GM23338 (cell line): ENCODE measurements at regions not wholly inside any gene's neighbourhood (a gene's known extent, or its start where the extent isn't known, plus 50 kb on each side); places are given as distances from the start of the nearest gene placed in this dataset.
"Not testable (repeated sequence)": the region's sequence is repeated elsewhere in the genome, so short reads cannot be mapped to it uniquely, and the experiment has no call there.

ENCODE experiments used
- ATAC-seq: fragments of 200-7000 bp; cut with Tn5 transposase; 3 replicates; pipeline ENCODE4 v1.9.1; 2020
- DNase-seq: peaks from one replicate; pipeline ENCODE4 v3.0.0-alpha.2; 2015; ENCODE audit warnings: low spot score
- H2AFZ ChIP-seq: fragments of 200-600 bp; sonication (generic); 2 replicates; pipeline ENCODE4 v1.8.0; 2016; ENCODE audit warnings: antibody characterized with exemption, mild to moderate bottlenecking, moderate library complexity
- H3F3A ChIP-seq: fragments of 200-600 bp; sonication (generic); replicated peaks from 2 replicates; pipeline ENCODE4 v1.8.0; 2017; ENCODE audit warnings: antibody characterized with exemption, mixed run types, low read depth
- H3K27ac ChIP-seq: fragments of 200-600 bp; sonication (generic); 2 replicates; pipeline ENCODE4 v1.6.1; 2016; ENCODE audit warnings: low read depth
- H3K27me3 ChIP-seq: fragments of 200-600 bp; sonication (generic); 2 replicates; pipeline ENCODE4 v1.8.0; 2016; ENCODE audit warnings: mild to moderate bottlenecking, mixed run types, moderate library complexity; ENCODE audit not compliant: insufficient read depth
- H3K36me3 ChIP-seq: fragments of 200-600 bp; sonication (generic); 2 replicates; pipeline ENCODE4 v1.8.0; 2016; ENCODE audit warnings: mild to moderate bottlenecking; ENCODE audit not compliant: insufficient read depth
- H3K4me1 ChIP-seq: fragments of 200-600 bp; sonication (generic); 2 replicates; pipeline ENCODE4 v1.8.0; 2016; ENCODE audit warnings: mild to moderate bottlenecking, moderate library complexity; ENCODE audit not compliant: insufficient read depth
- H3K4me2 ChIP-seq: fragments of 200-600 bp; sonication (generic); 2 replicates; pipeline ENCODE4 v1.7.1; 2017; ENCODE audit warnings: mixed run types
- H3K4me3 ChIP-seq: fragments of 200-600 bp; sonication (generic); 2 replicates; pipeline ENCODE4 v1.6.1; 2016; ENCODE audit warnings: mixed run types
- H3K79me2 ChIP-seq: fragments of 200-600 bp; sonication (generic); replicated peaks from 2 replicates; pipeline ENCODE4 v1.8.0; 2017; ENCODE audit warnings: mild to moderate bottlenecking; ENCODE audit not compliant: insufficient read depth
- H3K9me2 ChIP-seq: fragments of 200-600 bp; sonication (generic); 2 replicates; pipeline ENCODE4 v1.8.0; 2017; ENCODE audit not compliant: insufficient read depth
- H4K20me1 ChIP-seq: fragments of 200-600 bp; sonication (generic); replicated peaks from 2 replicates; pipeline ENCODE4 v1.8.0; 2017; ENCODE audit warnings: mild to moderate bottlenecking; ENCODE audit not compliant: insufficient read depth
- H3K27ac Mint-ChIP-seq: 2 replicates; pipeline ENCODE4 v1.8.0; 2020; ENCODE audit warnings: inconsistent platforms, mild to moderate bottlenecking, moderate library complexity, mixed read lengths
- H3K27me3 Mint-ChIP-seq: 3 replicates; pipeline ENCODE4 v1.8.0; 2022; ENCODE audit warnings: low read depth, mild to moderate bottlenecking, moderate library complexity, mixed read lengths, inconsistent platforms; ENCODE audit not compliant: insufficient read depth, poor library complexity
- H3K36me3 Mint-ChIP-seq: 3 replicates; pipeline ENCODE4 v1.8.0; 2021; ENCODE audit warnings: low read depth, mild to moderate bottlenecking, inconsistent platforms, moderate library complexity, mixed read lengths
- H3K4me1 Mint-ChIP-seq: 3 replicates; pipeline ENCODE4 v1.8.0; 2020; ENCODE audit warnings: mild to moderate bottlenecking, inconsistent platforms, mixed read lengths
- H3K4me3 Mint-ChIP-seq: 3 replicates; pipeline ENCODE4 v1.8.0; 2021; ENCODE audit warnings: moderate library complexity, mild to moderate bottlenecking, inconsistent platforms, mixed read lengths
- H3K9me3 Mint-ChIP-seq: 3 replicates; pipeline ENCODE4 v1.8.0; 2020; ENCODE audit warnings: moderate library complexity, mild to moderate bottlenecking, inconsistent platforms, mixed read lengths
- ETS1 ChIP-seq: IDR thresholded peaks from 2 replicates; pipeline ENCODE4 v1.6.1; 2016; ENCODE audit warnings: antibody characterized with exemption
- EZH2 ChIP-seq: fragments of 200-600 bp; sonication (generic); IDR thresholded peaks from one replicate; pipeline ENCODE4 v1.8.0; 2017; ENCODE audit warnings: antibody characterized with exemption, mild to moderate bottlenecking, low read depth; ENCODE audit not compliant: unreplicated experiment
- JUNB ChIP-seq: IDR thresholded peaks from one replicate; pipeline ENCODE4 v1.6.1; 2016; ENCODE audit warnings: antibody characterized with exemption; ENCODE audit not compliant: unreplicated experiment
- ZNF114 ChIP-seq: fragments of 250-450 bp; sonication (Bioruptor Pico); IDR thresholded peaks from 2 replicates; pipeline ENCODE4 v1.5.0; 2020; ENCODE audit warnings: mild to moderate bottlenecking, moderate library complexity
- ZNF331 ChIP-seq: fragments of 250-450 bp; sonication (Bioruptor Pico); IDR thresholded peaks from 2 replicates; pipeline ENCODE4 v1.5.0; 2020; ENCODE audit warnings: low read depth, mild to moderate bottlenecking, moderate library complexity
- TF ChIP-seq, protein P1 (sequence below): fragments of 250-450 bp; sonication (Bioruptor Pico); IDR thresholded peaks from 2 replicates; pipeline ENCODE4 v1.5.0; 2020; ENCODE audit warnings: mild to moderate bottlenecking, moderate library complexity
- TF ChIP-seq, protein P2 (sequence below), 2 experiments: fragments of 200-600 bp in 1 of 2; sonication (generic) in 1 of 2; conservative IDR thresholded peaks; 2 replicates each; pipeline versions ENCODE4 v1.5.1 to v1.6.1; 2016 to 2017; ENCODE audit warnings: antibody characterized with exemption in 2 of 2, low read depth in 2 of 2, mild to moderate bottlenecking in 2 of 2, moderate library complexity in 1 of 2
- TF ChIP-seq, protein P3 (sequence below): IDR thresholded peaks from one replicate; pipeline ENCODE4 v1.6.1; 2018; ENCODE audit warnings: antibody characterized with exemption; ENCODE audit not compliant: unreplicated experiment

DNA sequence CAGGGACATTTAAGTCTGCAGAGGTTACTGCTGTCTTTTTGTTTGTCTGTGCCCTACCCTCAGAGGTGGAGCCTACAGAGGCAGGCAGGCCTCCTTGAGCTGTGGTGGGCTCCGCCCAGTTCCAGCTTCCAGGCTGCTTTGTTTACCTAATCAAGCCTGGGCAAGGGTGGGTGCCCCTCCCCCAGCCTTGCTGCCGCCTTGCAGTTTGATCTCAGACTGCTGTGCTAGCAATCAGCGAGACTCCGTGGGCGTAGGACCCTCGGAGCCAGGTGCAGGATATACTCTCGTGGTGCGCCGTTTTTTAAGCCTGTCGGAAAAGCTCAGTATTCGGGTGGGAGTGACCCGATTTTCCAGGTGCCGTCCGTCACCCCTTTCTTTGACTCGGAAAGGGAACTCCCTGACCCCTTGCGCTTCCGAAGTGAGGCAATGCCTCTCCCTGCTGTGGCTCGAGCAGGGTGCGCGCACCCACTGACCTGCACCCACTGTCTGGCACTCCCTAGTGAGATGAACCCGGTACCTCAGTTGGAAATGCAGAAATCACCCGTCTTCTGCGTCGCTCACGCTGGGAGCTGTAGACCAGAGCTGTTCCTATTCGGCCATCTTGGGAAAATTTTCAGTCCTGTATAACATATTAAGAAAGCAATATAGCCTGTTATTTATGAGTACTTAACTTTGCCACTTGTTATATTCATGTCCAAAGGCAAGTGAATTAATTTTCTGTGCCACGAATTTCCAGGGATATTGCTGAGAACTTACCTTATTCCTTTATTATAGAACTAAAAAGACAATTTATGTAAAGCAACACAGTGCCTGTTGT, 485.1 kb upstream of the GRIN3A start:
- DNase-seq = peak; percentile 3
- not testable (repeated sequence) for H4K20me1 ChIP-seq, H3K4me2 ChIP-seq, H3K27ac ChIP-seq, H3K4me1 Mint-ChIP-seq, H3K4me1 ChIP-seq, H3K27me3 ChIP-seq, H3K36me3 ChIP-seq, H3K27me3 Mint-ChIP-seq, H3K79me2 ChIP-seq, ATAC-seq, H3K9me2 ChIP-seq, H3K4me3 Mint-ChIP-seq, H3K36me3 Mint-ChIP-seq, H3K27ac Mint-ChIP-seq, H3F3A ChIP-seq, H2AFZ ChIP-seq
- H3K9me3 Mint-ChIP-seq = peaks cover 58% of the 10 kb centered on the region
- H3K4me3 ChIP-seq = peak overlapping the region; percentile 41; the same call in 1 of the 2 replicates

GRCh38 chr9:102209176-102209575, 470.7 kb upstream of the GRIN3A start:
- ATAC-seq (no peak), DNase-seq (no peak)
- no peak overlapping the region for H3K27ac Mint-ChIP-seq
- peaks cover 6% of the 10 kb centered on the region; the same call in 1 of the 3 replicates for H3K36me3 Mint-ChIP-seq
- Histone ChIP-seq H3F3A (no peaks in the 10 kb centered on the region), H3K4me2 (no peak overlapping the region), H3K4me1 (no peaks in the 10 kb centered on the region), H3K4me3 (no peak overlapping the region), H3K9me2 (no peaks in the 10 kb centered on the region), H3K27me3 (no peaks in the 10 kb centered on the region), H2AFZ (no peak overlapping the region), H3K79me2 (no peaks in the 10 kb centered on the region), H4K20me1 (no peaks in the 10 kb centered on the region), H3K27ac (no peak overlapping the region), H3K36me3 (peaks cover 9% of the 10 kb centered on the region; the same call in 1 of the 2 replicates)
- H3K4me1 Mint-ChIP-seq = no peaks in the 10 kb centered on the region
- H3K9me3 Mint-ChIP-seq = peaks cover 75% of the 10 kb centered on the region
- no peak overlapping the region for H3K4me3 Mint-ChIP-seq
- H3K27me3 Mint-ChIP-seq = no peaks in the 10 kb centered on the region
- TF ChIP-seq ZNF331 (no peak), ZNF114 (CRISPR knock-in tag) (no peak), JUNB (no peak), EZH2 (no peak), ETS1 (no peak)
- TF ChIP-seq, protein P1, sequence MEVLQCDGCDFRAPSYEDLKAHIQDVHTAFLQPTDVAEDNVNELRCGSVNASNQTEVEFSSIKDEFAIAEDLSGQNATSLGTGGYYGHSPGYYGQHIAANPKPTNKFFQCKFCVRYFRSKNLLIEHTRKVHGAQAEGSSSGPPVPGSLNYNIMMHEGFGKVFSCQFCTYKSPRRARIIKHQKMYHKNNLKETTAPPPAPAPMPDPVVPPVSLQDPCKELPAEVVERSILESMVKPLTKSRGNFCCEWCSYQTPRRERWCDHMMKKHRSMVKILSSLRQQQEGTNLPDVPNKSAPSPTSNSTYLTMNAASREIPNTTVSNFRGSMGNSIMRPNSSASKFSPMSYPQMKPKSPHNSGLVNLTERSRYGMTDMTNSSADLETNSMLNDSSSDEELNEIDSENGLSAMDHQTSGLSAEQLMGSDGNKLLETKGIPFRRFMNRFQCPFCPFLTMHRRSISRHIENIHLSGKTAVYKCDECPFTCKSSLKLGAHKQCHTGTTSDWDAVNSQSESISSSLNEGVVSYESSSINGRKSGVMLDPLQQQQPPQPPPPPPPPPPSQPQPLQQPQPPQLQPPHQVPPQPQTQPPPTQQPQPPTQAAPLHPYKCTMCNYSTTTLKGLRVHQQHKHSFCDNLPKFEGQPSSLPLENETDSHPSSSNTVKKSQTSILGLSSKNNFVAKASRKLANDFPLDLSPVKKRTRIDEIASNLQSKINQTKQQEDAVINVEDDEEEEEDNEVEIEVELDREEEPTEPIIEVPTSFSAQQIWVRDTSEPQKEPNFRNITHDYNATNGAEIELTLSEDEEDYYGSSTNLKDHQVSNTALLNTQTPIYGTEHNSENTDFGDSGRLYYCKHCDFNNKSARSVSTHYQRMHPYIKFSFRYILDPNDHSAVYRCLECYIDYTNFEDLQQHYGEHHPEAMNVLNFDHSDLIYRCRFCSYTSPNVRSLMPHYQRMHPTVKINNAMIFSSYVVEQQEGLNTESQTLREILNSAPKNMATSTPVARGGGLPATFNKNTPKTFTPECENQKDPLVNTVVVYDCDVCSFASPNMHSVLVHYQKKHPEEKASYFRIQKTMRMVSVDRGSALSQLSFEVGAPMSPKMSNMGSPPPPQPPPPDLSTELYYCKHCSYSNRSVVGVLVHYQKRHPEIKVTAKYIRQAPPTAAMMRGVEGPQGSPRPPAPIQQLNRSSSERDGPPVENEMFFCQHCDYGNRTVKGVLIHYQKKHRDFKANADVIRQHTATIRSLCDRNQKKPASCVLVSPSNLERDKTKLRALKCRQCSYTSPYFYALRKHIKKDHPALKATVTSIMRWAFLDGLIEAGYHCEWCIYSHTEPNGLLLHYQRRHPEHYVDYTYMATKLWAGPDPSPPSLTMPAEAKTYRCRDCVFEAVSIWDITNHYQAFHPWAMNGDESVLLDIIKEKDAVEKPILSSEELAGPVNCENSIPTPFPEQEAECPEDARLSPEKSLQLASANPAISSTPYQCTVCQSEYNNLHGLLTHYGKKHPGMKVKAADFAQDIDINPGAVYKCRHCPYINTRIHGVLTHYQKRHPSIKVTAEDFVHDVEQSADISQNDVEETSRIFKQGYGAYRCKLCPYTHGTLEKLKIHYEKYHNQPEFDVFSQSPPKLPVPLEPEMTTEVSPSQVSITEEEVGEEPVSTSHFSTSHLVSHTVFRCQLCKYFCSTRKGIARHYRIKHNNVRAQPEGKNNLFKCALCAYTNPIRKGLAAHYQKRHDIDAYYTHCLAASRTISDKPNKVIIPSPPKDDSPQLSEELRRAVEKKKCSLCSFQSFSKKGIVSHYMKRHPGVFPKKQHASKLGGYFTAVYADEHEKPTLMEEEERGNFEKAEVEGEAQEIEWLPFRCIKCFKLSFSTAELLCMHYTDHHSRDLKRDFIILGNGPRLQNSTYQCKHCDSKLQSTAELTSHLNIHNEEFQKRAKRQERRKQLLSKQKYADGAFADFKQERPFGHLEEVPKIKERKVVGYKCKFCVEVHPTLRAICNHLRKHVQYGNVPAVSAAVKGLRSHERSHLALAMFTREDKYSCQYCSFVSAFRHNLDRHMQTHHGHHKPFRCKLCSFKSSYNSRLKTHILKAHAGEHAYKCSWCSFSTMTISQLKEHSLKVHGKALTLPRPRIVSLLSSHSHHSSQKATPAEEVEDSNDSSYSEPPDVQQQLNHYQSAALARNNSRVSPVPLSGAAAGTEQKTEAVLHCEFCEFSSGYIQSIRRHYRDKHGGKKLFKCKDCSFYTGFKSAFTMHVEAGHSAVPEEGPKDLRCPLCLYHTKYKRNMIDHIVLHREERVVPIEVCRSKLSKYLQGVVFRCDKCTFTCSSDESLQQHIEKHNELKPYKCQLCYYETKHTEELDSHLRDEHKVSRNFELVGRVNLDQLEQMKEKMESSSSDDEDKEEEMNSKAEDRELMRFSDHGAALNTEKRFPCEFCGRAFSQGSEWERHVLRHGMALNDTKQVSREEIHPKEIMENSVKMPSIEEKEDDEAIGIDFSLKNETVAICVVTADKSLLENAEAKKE = no peak
- TF ChIP-seq, protein P2, sequence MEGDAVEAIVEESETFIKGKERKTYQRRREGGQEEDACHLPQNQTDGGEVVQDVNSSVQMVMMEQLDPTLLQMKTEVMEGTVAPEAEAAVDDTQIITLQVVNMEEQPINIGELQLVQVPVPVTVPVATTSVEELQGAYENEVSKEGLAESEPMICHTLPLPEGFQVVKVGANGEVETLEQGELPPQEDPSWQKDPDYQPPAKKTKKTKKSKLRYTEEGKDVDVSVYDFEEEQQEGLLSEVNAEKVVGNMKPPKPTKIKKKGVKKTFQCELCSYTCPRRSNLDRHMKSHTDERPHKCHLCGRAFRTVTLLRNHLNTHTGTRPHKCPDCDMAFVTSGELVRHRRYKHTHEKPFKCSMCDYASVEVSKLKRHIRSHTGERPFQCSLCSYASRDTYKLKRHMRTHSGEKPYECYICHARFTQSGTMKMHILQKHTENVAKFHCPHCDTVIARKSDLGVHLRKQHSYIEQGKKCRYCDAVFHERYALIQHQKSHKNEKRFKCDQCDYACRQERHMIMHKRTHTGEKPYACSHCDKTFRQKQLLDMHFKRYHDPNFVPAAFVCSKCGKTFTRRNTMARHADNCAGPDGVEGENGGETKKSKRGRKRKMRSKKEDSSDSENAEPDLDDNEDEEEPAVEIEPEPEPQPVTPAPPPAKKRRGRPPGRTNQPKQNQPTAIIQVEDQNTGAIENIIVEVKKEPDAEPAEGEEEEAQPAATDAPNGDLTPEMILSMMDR (conservative IDR thresholded peaks at IDR 0.05; ENCODE audit: low read depth in 2 of 2) = no peak
- TF ChIP-seq, protein P3, sequence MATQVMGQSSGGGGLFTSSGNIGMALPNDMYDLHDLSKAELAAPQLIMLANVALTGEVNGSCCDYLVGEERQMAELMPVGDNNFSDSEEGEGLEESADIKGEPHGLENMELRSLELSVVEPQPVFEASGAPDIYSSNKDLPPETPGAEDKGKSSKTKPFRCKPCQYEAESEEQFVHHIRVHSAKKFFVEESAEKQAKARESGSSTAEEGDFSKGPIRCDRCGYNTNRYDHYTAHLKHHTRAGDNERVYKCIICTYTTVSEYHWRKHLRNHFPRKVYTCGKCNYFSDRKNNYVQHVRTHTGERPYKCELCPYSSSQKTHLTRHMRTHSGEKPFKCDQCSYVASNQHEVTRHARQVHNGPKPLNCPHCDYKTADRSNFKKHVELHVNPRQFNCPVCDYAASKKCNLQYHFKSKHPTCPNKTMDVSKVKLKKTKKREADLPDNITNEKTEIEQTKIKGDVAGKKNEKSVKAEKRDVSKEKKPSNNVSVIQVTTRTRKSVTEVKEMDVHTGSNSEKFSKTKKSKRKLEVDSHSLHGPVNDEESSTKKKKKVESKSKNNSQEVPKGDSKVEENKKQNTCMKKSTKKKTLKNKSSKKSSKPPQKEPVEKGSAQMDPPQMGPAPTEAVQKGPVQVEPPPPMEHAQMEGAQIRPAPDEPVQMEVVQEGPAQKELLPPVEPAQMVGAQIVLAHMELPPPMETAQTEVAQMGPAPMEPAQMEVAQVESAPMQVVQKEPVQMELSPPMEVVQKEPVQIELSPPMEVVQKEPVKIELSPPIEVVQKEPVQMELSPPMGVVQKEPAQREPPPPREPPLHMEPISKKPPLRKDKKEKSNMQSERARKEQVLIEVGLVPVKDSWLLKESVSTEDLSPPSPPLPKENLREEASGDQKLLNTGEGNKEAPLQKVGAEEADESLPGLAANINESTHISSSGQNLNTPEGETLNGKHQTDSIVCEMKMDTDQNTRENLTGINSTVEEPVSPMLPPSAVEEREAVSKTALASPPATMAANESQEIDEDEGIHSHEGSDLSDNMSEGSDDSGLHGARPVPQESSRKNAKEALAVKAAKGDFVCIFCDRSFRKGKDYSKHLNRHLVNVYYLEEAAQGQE = no peak
